IPS-18a (cell line): ENCODE measurements at regions not wholly inside any gene's neighbourhood (a gene's known extent, or its start where the extent isn't known, plus 50 kb on each side); places are given as distances from the start of the nearest gene placed in this dataset.

Experiments
- H3K27ac ChIP-seq: one replicate; pipeline ENCODE4 v1.5.1; 2013; ENCODE audit warnings: low read length
- H3K27me3 ChIP-seq: one replicate; pipeline ENCODE4 v1.6.1; 2013; ENCODE audit warnings: mild to moderate bottlenecking, low read length; ENCODE audit not compliant: control insufficient read depth, insufficient read depth
- H3K36me3 ChIP-seq: one replicate; pipeline ENCODE4 v1.6.1; 2013; ENCODE audit warnings: low read depth, low read length; ENCODE audit not compliant: control insufficient read depth
- H3K4me1 ChIP-seq: one replicate; pipeline ENCODE4 v1.6.1; 2013; ENCODE audit warnings: low read depth, low read length; ENCODE audit not compliant: control insufficient read depth
- H3K4me3 ChIP-seq: one replicate; pipeline ENCODE4 v1.5.1; 2013; ENCODE audit warnings: low read length
- H3K9ac ChIP-seq: one replicate; pipeline ENCODE4 v1.6.1; 2013; ENCODE audit warnings: mild to moderate bottlenecking, low read length, moderate library complexity
- H3K9me3 ChIP-seq: one replicate; pipeline ENCODE4 v1.6.1; 2013; ENCODE audit warnings: low read depth, low read length; ENCODE audit not compliant: control insufficient read depth

- Histone ChIP-seq H3K4me1 (no peaks in the 10 kb centered on the region), H3K27ac (no peak overlapping the region), H3K9ac (no peak overlapping the region), H3K27me3 (no peaks in the 10 kb centered on the region), H3K9me3 (no peaks in the 10 kb centered on the region), H3K4me3 (no peak overlapping the region), H3K36me3 (no peaks in the 10 kb centered on the region)
These were observed 93.4 kb downstream of the C16orf95 start for GRCh38 chr16:87223656-87224248.

- H3K36me3 ChIP-seq, result no peaks in the 10 kb centered on the region
- H3K9ac ChIP-seq, result no peak overlapping the region
- H3K9me3 ChIP-seq, result no peaks in the 10 kb centered on the region
- H3K4me1 ChIP-seq, result no peaks in the 10 kb centered on the region
- H3K27ac ChIP-seq, result no peak overlapping the region
- H3K27me3 ChIP-seq, result no peaks in the 10 kb centered on the region
- no peak overlapping the region for H3K4me3 ChIP-seq
These were observed 90.3 kb downstream of the C16orf95 start for GRCh38 chr16:87226926-87227295.

DNA sequence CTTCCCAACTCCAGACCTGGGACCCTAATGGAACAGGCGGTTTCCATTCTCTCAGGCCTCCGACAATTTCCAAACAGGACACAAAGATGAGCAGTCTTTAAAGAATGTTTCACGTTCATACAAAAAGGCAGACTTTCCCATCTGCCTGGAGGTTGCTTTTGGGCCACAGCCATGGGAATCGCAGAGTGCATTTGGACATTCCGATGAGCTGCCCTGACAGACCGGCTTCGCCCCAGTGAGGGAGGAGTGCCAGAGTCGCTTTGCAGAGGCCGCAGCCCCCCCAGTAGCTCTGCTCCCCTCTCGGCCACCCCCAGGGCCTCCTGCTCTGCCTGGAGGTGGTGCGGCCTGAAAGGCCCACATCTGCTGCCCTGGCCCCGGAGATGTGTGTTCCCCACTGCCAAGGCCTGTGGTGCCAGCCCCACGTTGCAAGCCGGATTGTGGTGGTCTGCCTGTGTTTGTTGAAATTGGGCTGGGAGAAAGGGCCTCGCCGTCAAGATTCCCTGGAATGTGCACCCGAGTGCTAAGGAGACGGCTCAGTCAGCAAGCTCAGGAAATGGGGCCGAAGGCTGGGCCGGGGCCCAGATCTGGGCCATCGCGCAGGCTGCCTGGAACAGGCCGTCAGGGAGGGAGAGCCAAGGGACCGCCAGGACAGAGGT is 89.8 kb downstream of the C16orf95 start:
- H3K27ac ChIP-seq, result no peak overlapping the region
- H3K27me3 ChIP-seq, result no peaks in the 10 kb centered on the region
- H3K9me3 ChIP-seq, result no peaks in the 10 kb centered on the region
- no peak overlapping the region for H3K9ac ChIP-seq
- H3K36me3 ChIP-seq, result no peaks in the 10 kb centered on the region
- no peak overlapping the region for H3K4me3 ChIP-seq
- no peaks in the 10 kb centered on the region for H3K4me1 ChIP-seq

GRCh38 chr16:87228363-87228762 is 88.8 kb downstream of the C16orf95 start:
- Histone ChIP-seq H3K36me3 (no peaks in the 10 kb centered on the region), H3K4me3 (no peak overlapping the region), H3K9ac (no peak overlapping the region), H3K4me1 (no peaks in the 10 kb centered on the region), H3K27me3 (no peaks in the 10 kb centered on the region), H3K9me3 (no peaks in the 10 kb centered on the region), H3K27ac (no peak overlapping the region)

- Histone ChIP-seq H3K9me3 (no peaks in the 10 kb centered on the region), H3K9ac (no peak overlapping the region), H3K36me3 (no peaks in the 10 kb centered on the region), H3K27me3 (no peaks in the 10 kb centered on the region), H3K4me3 (no peak overlapping the region), H3K27ac (no peak overlapping the region), H3K4me1 (no peaks in the 10 kb centered on the region)
These were observed 87.7 kb downstream of the C16orf95 start for GRCh38 chr16:87229230-87230188.

DNA sequence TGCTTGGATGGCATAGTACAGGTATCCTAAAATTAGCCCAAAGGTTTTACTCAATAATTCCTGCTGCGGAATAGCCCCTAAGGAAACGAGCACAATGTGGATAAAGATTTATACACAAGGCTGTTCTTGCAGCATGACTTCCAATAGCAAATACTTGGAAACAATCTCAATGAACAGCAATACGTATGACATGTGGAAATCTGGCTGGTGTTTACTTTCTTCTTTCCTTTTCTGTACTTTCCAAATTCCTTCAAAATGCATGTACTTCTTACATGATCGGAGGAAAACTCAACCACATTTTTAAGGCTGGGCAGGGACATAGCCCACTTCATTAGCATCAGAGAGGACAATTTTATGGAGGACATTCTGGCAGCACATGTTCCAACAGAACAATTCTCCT is 86.6 kb downstream of the C16orf95 start:
- Histone ChIP-seq H3K27ac (no peak overlapping the region), H3K9me3 (no peaks in the 10 kb centered on the region), H3K27me3 (no peaks in the 10 kb centered on the region), H3K36me3 (no peaks in the 10 kb centered on the region), H3K9ac (no peak overlapping the region), H3K4me3 (no peak overlapping the region), H3K4me1 (no peaks in the 10 kb centered on the region)

GRCh38 chr16:87231295-87231694 is 85.9 kb downstream of the C16orf95 start:
- no peaks in the 10 kb centered on the region for H3K9me3 ChIP-seq
- H3K4me1 ChIP-seq, result no peaks in the 10 kb centered on the region
- no peak overlapping the region for H3K9ac ChIP-seq
- no peak overlapping the region for H3K4me3 ChIP-seq
- H3K27me3 ChIP-seq, result no peaks in the 10 kb centered on the region
- no peaks in the 10 kb centered on the region for H3K36me3 ChIP-seq
- H3K27ac ChIP-seq, result no peak overlapping the region

DNA sequence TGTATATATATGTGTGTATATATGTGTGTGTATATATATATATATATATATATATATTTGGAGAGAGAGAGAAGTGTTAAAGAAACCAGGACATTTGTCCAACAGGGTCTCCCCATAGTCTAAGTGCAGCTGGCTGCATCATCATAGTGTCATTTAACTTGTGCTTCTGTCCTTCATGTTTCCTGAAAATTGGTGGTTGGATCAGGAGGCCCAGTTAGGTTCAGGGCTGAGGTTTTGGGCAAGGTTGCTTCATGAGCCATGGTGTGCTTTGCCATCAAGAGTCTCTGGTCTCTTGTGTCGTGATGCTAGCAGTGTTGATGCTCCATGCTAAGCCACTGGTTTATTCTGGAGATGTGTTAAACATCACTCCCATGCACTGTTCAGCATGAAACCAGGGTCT is 85.3 kb downstream of the C16orf95 start:
- no peaks in the 10 kb centered on the region for H3K36me3 ChIP-seq
- H3K9me3 ChIP-seq, result no peaks in the 10 kb centered on the region
- no peak overlapping the region for H3K4me3 ChIP-seq
- H3K9ac ChIP-seq, result no peak overlapping the region
- no peak overlapping the region for H3K27ac ChIP-seq
- no peaks in the 10 kb centered on the region for H3K27me3 ChIP-seq
- H3K4me1 ChIP-seq, result no peaks in the 10 kb centered on the region

DNA sequence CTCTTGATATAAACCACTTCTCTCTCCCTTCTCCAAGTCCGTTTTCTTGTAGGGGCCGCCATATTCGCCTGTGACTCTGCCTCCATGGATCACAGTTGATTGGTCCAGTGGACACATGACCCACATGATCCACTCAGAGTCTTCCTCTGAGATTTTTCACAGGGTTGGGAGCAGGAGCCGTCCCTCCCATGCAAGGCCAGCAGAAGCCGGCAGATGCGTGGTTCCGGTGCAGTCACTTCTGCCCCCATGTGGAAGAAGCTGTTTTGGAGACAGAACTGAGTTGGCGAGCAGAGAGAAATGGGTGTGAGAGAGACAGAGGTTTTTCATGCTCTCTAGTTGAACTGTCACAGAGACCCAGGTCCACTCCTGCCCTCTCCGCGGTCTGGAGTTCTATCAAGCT is 83.3 kb downstream of the C16orf95 start:
- Histone ChIP-seq H3K4me3 (no peak overlapping the region), H3K9me3 (no peaks in the 10 kb centered on the region), H3K27ac (no peak overlapping the region), H3K9ac (no peak overlapping the region), H3K36me3 (no peaks in the 10 kb centered on the region), H3K27me3 (no peaks in the 10 kb centered on the region), H3K4me1 (no peaks in the 10 kb centered on the region)

DNA sequence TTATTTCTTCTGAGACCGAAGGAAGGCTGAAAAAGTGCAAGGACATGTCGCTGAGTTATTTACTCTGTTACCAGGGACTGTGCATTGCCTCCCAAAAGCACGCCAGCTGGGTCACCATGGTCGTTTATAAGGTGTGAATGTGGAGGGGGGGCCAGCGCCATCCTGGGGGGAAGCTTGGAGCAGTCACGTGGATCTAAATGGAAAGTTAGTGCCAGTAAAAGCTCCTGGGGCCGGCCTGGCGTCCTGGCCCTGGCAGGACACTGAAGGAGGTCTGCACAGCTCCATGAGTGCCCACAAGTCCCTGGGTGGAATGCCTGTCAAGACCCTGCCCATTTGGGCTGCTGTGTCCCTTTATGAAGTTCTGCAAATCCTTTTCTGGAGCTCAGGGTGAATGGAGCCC is 82.6 kb downstream of the C16orf95 start:
- Histone ChIP-seq H3K9me3 (no peaks in the 10 kb centered on the region), H3K27ac (no peak overlapping the region), H3K27me3 (no peaks in the 10 kb centered on the region), H3K9ac (no peak overlapping the region), H3K36me3 (no peaks in the 10 kb centered on the region), H3K4me1 (no peaks in the 10 kb centered on the region), H3K4me3 (no peak overlapping the region)

GRCh38 chr16:87235810-87236515 is 81.2 kb downstream of the C16orf95 start:
- no peak overlapping the region for H3K9ac ChIP-seq
- H3K36me3 ChIP-seq, result no peaks in the 10 kb centered on the region
- no peaks in the 10 kb centered on the region for H3K4me1 ChIP-seq
- H3K9me3 ChIP-seq, result no peaks in the 10 kb centered on the region
- H3K27me3 ChIP-seq, result no peaks in the 10 kb centered on the region
- H3K4me3 ChIP-seq, result no peak overlapping the region
- no peak overlapping the region for H3K27ac ChIP-seq
